Ovary (tissue), 7 donors: ENCODE measurements at regions not wholly inside any gene's neighbourhood (a gene's known extent, or its start where the extent isn't known, plus 50 kb on each side); places are given as distances from the start of the nearest gene placed in this dataset.

Experiments used
- DNase-seq, 5 donors: peaks; one replicate each; pipeline ENCODE4 v3.0.0-alpha.2; 2019 to 2020
- H3K27ac ChIP-seq, 2 donors: fragments of 200-600 bp; one replicate each; pipeline versions ENCODE4 v1.5.1 to v1.8.0; 2019 to 2022
- H3K27me3 ChIP-seq: fragments of 200-600 bp; one replicate; pipeline ENCODE4 v1.8.0; 2022
- H3K36me3 ChIP-seq: fragments of 200-600 bp; sonication (generic); one replicate; pipeline ENCODE4 v1.5.1; 2019
- H3K4me1 ChIP-seq: one replicate; pipeline ENCODE4 v1.8.1; 2013; ENCODE audit warnings: mild to moderate bottlenecking, moderate library complexity; ENCODE audit not compliant: insufficient read depth
- H3K4me3 ChIP-seq: fragments of 200-600 bp; sonication (generic); one replicate; pipeline ENCODE4 v1.5.1; 2017
- H3K9me3 ChIP-seq, 2 donors: fragments of 200-600 bp in 1 of 2; sonication (generic) in 1 of 2; one replicate each; pipeline versions ENCODE4 v1.5.1 to v1.8.1; 2013 to 2019; ENCODE audit warnings: mild to moderate bottlenecking in 1 of 2, moderate library complexity in 1 of 2
- CTCF ChIP-seq, 3 donors: fragments of 450-650 bp in 2 of 3; fragments of 200-600 bp in 1 of 3; IDR thresholded peaks; one replicate each; pipeline versions ENCODE4 v1.5.1 to v1.8.0; 2016 to 2022; ENCODE audit warnings: antibody characterized with exemption in 3 of 3, mild to moderate bottlenecking in 1 of 3
- EP300 ChIP-seq: sonication (generic); formaldehyde crosslinking; IDR thresholded peaks from one replicate; pipeline ENCODE4 v1.6.1; 2017; ENCODE audit warnings: antibody characterized with exemption
- POLR2A ChIP-seq: fragments of 450-650 bp; IDR thresholded peaks from one replicate; pipeline ENCODE4 v1.6.1; 2017; ENCODE audit warnings: antibody characterized with exemption, mild to moderate bottlenecking, moderate library complexity
- WGBS, 3 donors: extraction: QIAGEN DNeasy Blood & Tissue Kit in 1 of 3; methylation state at CpG; one replicate each; pipeline versions ENCODE4 v1.1.5 to v1.1.7; 2013 to 2017; 5-methylcytosine and 5-hydroxymethylcytosine counted together
- intact Hi-C, 4 donors: fragments of 100-400 bp; cut with DNase I; formaldehyde crosslinking; loops; one replicate each; pipeline versions ENCODE4 v1.11.0 to v1.15.1; 2022 to 2023
- donor health status: DM: no; HTN: no; CAD: no; lungs with moderate emphysema.
- donor health status: DM: no; HTN: no; CAD: no.
- donor health status: Bipolar disorder and iron deficiency.
- donor health status: DM: no; HTN: no; CAD: no.
- donor health status: DM: yes; HTN: yes; CAD: no.

- Histone ChIP-seq H3K27ac (no peak overlapping the region), H3K9me3 (no peaks in the 10 kb centered on the region), H3K4me1 (no peaks in the 10 kb centered on the region), H3K4me3 (no peak overlapping the region), H3K27me3 (no peaks in the 10 kb centered on the region), H3K36me3 (no peaks in the 10 kb centered on the region)
- 72 to 76% (median 73%) methylated on average over 2 of the region's 2 CpGs for WGBS, 3 donors
- intact Hi-C loops = no loop called here
- DNase-seq = no peak
- TF ChIP-seq CTCF (IDR thresholded peaks at IDR 0.05) = no peak
- TF ChIP-seq POLR2A = no peak
- TF ChIP-seq EP300 = no peak
Measured at GRCh38 chr6:62670490-62671223, 384.6 kb upstream of the KHDRBS2 start.

- H3K27me3 ChIP-seq = no peaks in the 10 kb centered on the region
Measured at GRCh38 chr6:62669831-62670230, 383.8 kb upstream of the KHDRBS2 start.

GRCh38 chr6:62652692-62653328 lies 366.8 kb upstream of the KHDRBS2 start:
- no peak for DNase-seq
- intact Hi-C loops = no loop called here
- H3K36me3 ChIP-seq = no peaks in the 10 kb centered on the region
- H3K27ac ChIP-seq = no peak overlapping the region
- 76 to 78% (median 77%) methylated on average over 2 of the region's 2 CpGs for WGBS, 3 donors
- TF ChIP-seq EP300 (no peak), CTCF (IDR thresholded peaks at IDR 0.05) (no peak), POLR2A (no peak)
- H3K4me1 ChIP-seq = no peaks in the 10 kb centered on the region
- no peak overlapping the region for H3K4me3 ChIP-seq
- no peaks in the 10 kb centered on the region for H3K27me3 ChIP-seq
- H3K9me3 ChIP-seq = peaks cover 0 to 8% of the 10 kb centered on the region in 2 donors

More at GRCh38 chr6:62669831-62670230, 383.8 kb upstream of the KHDRBS2 start:
- Histone ChIP-seq H3K4me1 (no peaks in the 10 kb centered on the region), H3K4me3 (no peak overlapping the region), H3K9me3 (no peaks in the 10 kb centered on the region), H3K27ac (no peak overlapping the region), H3K36me3 (no peaks in the 10 kb centered on the region)
- intact Hi-C loops = no loop called here
- TF ChIP-seq CTCF (IDR thresholded peaks at IDR 0.05) = no peak
- no peak for TF ChIP-seq POLR2A
- TF ChIP-seq EP300 = no peak
- DNase-seq = no peak

- Histone ChIP-seq H3K9me3 (no peaks in the 10 kb centered on the region), H3K4me1 (no peaks in the 10 kb centered on the region), H3K27me3 (no peaks in the 10 kb centered on the region), H3K27ac (no peak overlapping the region), H3K36me3 (no peaks in the 10 kb centered on the region), H3K4me3 (no peak overlapping the region)
- intact Hi-C loops = no loop called here
- WGBS, 3 donors = 47 to 53% (median 51%) methylated on average over 2 of the region's 2 CpGs
- no peak for TF ChIP-seq CTCF (IDR thresholded peaks at IDR 0.05)
- TF ChIP-seq EP300 = no peak
- TF ChIP-seq POLR2A = no peak
- DNase-seq = no peak
Measured at GRCh38 chr6:62645274-62645673, 359.2 kb upstream of the KHDRBS2 start.
